ENCODE measurements at regions not wholly inside any gene's neighbourhood (a gene's known extent, or its start where the extent isn't known, plus 50 kb on each side); places are given as distances from the start of the nearest gene placed in this dataset.
"Not testable (repeated sequence)": the region's sequence is repeated elsewhere in the genome, so short reads cannot be mapped to it uniquely, and the experiment has no call there.

DNA sequence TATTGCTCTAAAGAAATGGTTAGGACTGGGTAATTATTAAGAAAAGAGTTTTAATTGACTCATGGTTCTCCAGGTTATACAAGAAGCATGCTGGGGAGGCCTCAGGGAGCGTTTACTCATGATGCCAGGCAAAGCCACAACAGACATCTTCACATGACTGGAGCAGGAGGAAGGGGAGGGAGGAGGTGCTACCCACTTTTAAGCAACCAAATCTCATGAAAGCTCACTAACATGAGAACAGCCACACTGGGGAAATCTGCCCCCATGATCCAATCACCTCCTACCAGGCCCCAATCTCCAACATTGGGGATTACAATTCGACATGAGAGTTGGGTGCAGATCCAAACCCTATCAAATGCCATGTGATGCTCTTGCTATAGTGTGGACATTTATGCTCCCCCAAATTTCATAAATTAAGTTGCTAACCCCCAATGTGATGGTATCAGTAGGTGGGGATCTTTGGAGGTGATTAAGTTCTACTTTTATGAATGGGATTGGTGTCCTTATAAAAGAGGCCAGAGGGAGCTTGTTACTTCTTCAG lies 773.6 kb upstream of the CDH10 start:
- ChIA-PET CTCF (no interaction called here), POLR2A (no interaction called here)
- Histone ChIP-seq H3K4me1 (ENCODE audit: control insufficient read depth in 1 of 2, extremely low read depth in 1 of 2, insufficient read depth in 2 of 2, low read length in 2 of 2) (no peaks in the 10 kb centered on the region), H3K36me3 (ENCODE audit: control insufficient read depth in 2 of 2, extremely low read depth in 1 of 2, insufficient read depth in 1 of 2, low read length in 1 of 2) (no peaks in the 10 kb centered on the region), H3K9me3 (no peaks in the 10 kb centered on the region), H3K27ac (ENCODE audit: low read length) (no peak overlapping the region), H3K4me3 (ENCODE audit: control insufficient read depth in 1 of 2, extremely low read depth in 1 of 2, low read length in 1 of 2) (no peak overlapping the region), H3K27me3 (replicated peaks in 1 of 2; ENCODE audit: control insufficient read depth in 2 of 2, extremely low read depth in 1 of 2, insufficient read depth in 2 of 2, low read length in 1 of 2) (no peaks in the 10 kb centered on the region)
- no peak overlapping the region for H3K4me3 Mint-ChIP-seq
- no peaks in the 10 kb centered on the region for H3K4me1 Mint-ChIP-seq
- H3K9me3 Mint-ChIP-seq, result peaks cover 0 to 18% (median 12%) of the 10 kb centered on the region in 3 donors
- WGBS (ENCODE audit: insufficient coverage), result no CpG with 5 or more reads among the region's 2 CpGs
- ATAC-seq (replicated peaks in 1 of 4) (no peak), DNase-seq (no peak)
- H3K27ac Mint-ChIP-seq, result no peak overlapping the region
- H3K27me3 Mint-ChIP-seq, result no peaks in the 10 kb centered on the region
- H3K36me3 Mint-ChIP-seq, result no peaks in the 10 kb centered on the region

GRCh38 chr5:25416960-25417359 lies 772.2 kb upstream of the CDH10 start:
- ATAC-seq (replicated peaks in 1 of 4) (no peak), DNase-seq (no peak)
- Mint-ChIP-seq H3K4me1 (no peaks in the 10 kb centered on the region), H3K36me3 (no peaks in the 10 kb centered on the region), H3K9me3 (peaks cover 0 to 26% (median 17%) of the 10 kb centered on the region in 3 donors), H3K4me3 (no peak overlapping the region), H3K27me3 (no peaks in the 10 kb centered on the region), H3K27ac (no peak overlapping the region)
- no peak overlapping the region for H3K27ac ChIP-seq (ENCODE audit: low read length)
- H3K4me3 ChIP-seq (ENCODE audit: control insufficient read depth in 1 of 2, extremely low read depth in 1 of 2, low read length in 1 of 2), result no peak overlapping the region
- H3K4me1 ChIP-seq (ENCODE audit: control insufficient read depth in 1 of 2, extremely low read depth in 1 of 2, insufficient read depth in 2 of 2, low read length in 2 of 2), result no peaks in the 10 kb centered on the region
- POLR2A ChIA-PET, result no interaction called here
- 95% methylated on average over 3 of the region's 4 CpGs for WGBS (ENCODE audit: insufficient coverage)
- H3K27me3 ChIP-seq (replicated peaks in 1 of 2; ENCODE audit: control insufficient read depth in 2 of 2, extremely low read depth in 1 of 2, insufficient read depth in 2 of 2, low read length in 1 of 2), result no peaks in the 10 kb centered on the region
- no peaks in the 10 kb centered on the region for H3K9me3 ChIP-seq
- H3K36me3 ChIP-seq (ENCODE audit: control insufficient read depth in 2 of 2, extremely low read depth in 1 of 2, insufficient read depth in 1 of 2, low read length in 1 of 2), result no peaks in the 10 kb centered on the region
- CTCF ChIA-PET, result no interaction called here

DNA sequence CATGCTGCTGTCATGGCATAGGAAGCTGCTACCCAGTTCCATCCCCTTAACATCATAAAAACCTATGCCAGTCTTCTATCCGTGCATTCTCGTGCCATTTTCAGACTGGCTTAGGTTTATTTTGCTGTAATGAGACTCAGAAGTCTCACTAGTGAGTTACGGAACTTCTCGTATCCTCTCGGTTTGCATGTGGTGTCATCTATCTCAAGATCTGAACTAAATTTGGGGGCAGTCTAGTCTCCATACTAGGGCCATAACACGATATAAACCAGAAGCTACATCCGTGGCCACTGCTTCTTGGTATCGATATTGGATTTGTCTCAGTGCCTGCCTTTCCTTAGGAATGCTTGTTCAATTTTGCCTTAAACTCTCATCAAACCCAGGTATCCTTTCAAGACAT lies 771.2 kb upstream of the CDH10 start:
- ATAC-seq (replicated peaks in 1 of 4), result no peak
- Histone ChIP-seq H3K27me3 (replicated peaks in 1 of 2; ENCODE audit: control insufficient read depth in 2 of 2, extremely low read depth in 1 of 2, insufficient read depth in 2 of 2, low read length in 1 of 2) (no peaks in the 10 kb centered on the region), H3K4me3 (ENCODE audit: control insufficient read depth in 1 of 2, extremely low read depth in 1 of 2, low read length in 1 of 2) (no peak overlapping the region), H3K9me3 (no peaks in the 10 kb centered on the region), H3K4me1 (ENCODE audit: control insufficient read depth in 1 of 2, extremely low read depth in 1 of 2, insufficient read depth in 2 of 2, low read length in 2 of 2) (no peaks in the 10 kb centered on the region), H3K36me3 (ENCODE audit: control insufficient read depth in 2 of 2, extremely low read depth in 1 of 2, insufficient read depth in 1 of 2, low read length in 1 of 2) (no peaks in the 10 kb centered on the region), H3K27ac (ENCODE audit: low read length) (no peak overlapping the region)
- DNase-seq, result no peak
- no peak overlapping the region for H3K27ac Mint-ChIP-seq
- H3K36me3 Mint-ChIP-seq, result no peaks in the 10 kb centered on the region
- POLR2A ChIA-PET, result no interaction called here
- no peaks in the 10 kb centered on the region for H3K4me1 Mint-ChIP-seq
- CTCF ChIA-PET, result interaction anchor here in 1 of 2 donors (1.0 kb wide), 1 partner anchor 13 kb away, joined by 3 read pairs; no protein-coding TSS in a partner anchor
- 87% methylated on average over 5 of the region's 8 CpGs for WGBS (ENCODE audit: insufficient coverage)
- H3K27me3 Mint-ChIP-seq, result no peaks in the 10 kb centered on the region
- no peak overlapping the region for H3K4me3 Mint-ChIP-seq
- H3K9me3 Mint-ChIP-seq, result peaks cover 5 to 28% (median 24%) of the 10 kb centered on the region in 3 donors

DNA sequence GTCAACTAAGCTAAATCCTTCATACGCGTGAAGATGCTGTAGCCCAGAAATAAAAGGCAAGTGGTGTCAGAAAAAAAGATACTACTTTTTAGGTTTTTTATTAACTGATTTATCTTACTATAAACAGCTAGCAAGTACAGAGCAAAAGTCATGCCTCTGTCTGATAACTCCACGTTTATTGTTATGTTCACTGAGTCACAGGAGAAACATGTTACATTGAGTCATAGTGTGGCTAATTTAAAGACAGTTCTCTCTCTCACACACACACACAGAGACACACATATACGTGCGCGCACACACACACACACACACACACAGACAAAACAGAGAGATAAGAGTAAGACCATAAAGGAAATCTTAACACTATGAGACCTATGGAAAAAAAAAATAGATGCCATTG lies 770.0 kb upstream of the CDH10 start:
- Mint-ChIP-seq H3K36me3 (no peaks in the 10 kb centered on the region), H3K27me3 (no peaks in the 10 kb centered on the region), H3K9me3 (peaks cover 5 to 26% (median 26%) of the 10 kb centered on the region in 3 donors), H3K4me3 (no peak overlapping the region), H3K27ac (no peak overlapping the region), H3K4me1 (no peaks in the 10 kb centered on the region)
- POLR2A ChIA-PET, result no interaction called here
- Histone ChIP-seq H3K36me3 (ENCODE audit: control insufficient read depth in 2 of 2, extremely low read depth in 1 of 2, insufficient read depth in 1 of 2, low read length in 1 of 2) (no peaks in the 10 kb centered on the region), H3K27ac (ENCODE audit: low read length) (no peak overlapping the region), H3K27me3 (replicated peaks in 1 of 2; ENCODE audit: control insufficient read depth in 2 of 2, extremely low read depth in 1 of 2, insufficient read depth in 2 of 2, low read length in 1 of 2) (no peaks in the 10 kb centered on the region), H3K9me3 (no peaks in the 10 kb centered on the region), H3K4me3 (ENCODE audit: control insufficient read depth in 1 of 2, extremely low read depth in 1 of 2, low read length in 1 of 2) (no peak overlapping the region), H3K4me1 (ENCODE audit: control insufficient read depth in 1 of 2, extremely low read depth in 1 of 2, insufficient read depth in 2 of 2, low read length in 2 of 2) (no peaks in the 10 kb centered on the region)
- WGBS (ENCODE audit: insufficient coverage), result no CpG with 5 or more reads among the region's 6 CpGs
- CTCF ChIA-PET, result no interaction called here
- DNase-seq (no peak), ATAC-seq (replicated peaks in 1 of 4) (no peak)

DNA sequence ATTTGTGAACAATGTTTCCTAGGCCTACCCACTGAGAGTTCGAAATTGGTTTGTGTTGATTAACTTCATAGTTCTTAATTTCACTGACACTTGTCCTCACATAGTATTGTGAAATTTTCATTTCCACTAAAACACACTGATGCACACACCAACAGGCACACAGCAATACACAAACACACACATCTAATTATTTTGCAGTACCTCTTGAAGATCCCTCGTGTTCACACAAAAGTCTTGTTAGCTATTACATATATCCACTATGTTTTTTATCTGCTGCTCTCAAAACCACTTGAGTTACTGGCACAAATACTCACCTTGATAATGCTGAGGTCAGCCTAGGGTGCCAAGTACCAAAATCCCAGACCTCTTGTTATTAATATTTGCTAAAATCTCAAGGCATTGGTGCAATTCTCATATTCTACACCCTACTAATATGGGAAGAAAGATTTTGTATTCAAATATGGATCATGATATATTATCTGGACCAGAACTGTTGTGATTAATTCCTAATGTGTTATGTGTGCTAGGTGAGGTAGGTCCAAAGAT lies 767.4 kb upstream of the CDH10 start:
- Histone ChIP-seq H3K36me3 (ENCODE audit: control insufficient read depth in 2 of 2, extremely low read depth in 1 of 2, insufficient read depth in 1 of 2, low read length in 1 of 2) (no peaks in the 10 kb centered on the region), H3K27ac (ENCODE audit: low read length) (no peak overlapping the region), H3K4me3 (ENCODE audit: control insufficient read depth in 1 of 2, extremely low read depth in 1 of 2, low read length in 1 of 2) (no peak overlapping the region), H3K9me3 (peaks cover 2% of the 10 kb centered on the region), H3K4me1 (ENCODE audit: control insufficient read depth in 1 of 2, extremely low read depth in 1 of 2, insufficient read depth in 2 of 2, low read length in 2 of 2) (no peaks in the 10 kb centered on the region), H3K27me3 (replicated peaks in 1 of 2; ENCODE audit: control insufficient read depth in 2 of 2, extremely low read depth in 1 of 2, insufficient read depth in 2 of 2, low read length in 1 of 2) (no peaks in the 10 kb centered on the region)
- H3K9me3 Mint-ChIP-seq, result peaks cover 11 to 41% (median 34%) of the 10 kb centered on the region in 3 donors
- no peaks in the 10 kb centered on the region for H3K27me3 Mint-ChIP-seq
- ChIA-PET POLR2A (no interaction called here), CTCF (no interaction called here)
- no peak for ATAC-seq (replicated peaks in 1 of 4)
- H3K4me3 Mint-ChIP-seq, result no peak overlapping the region
- H3K36me3 Mint-ChIP-seq, result no peaks in the 10 kb centered on the region
- no peak for DNase-seq
- WGBS (ENCODE audit: insufficient coverage), result 44% methylated on average over 1 of the region's 2 CpGs
- H3K4me1 Mint-ChIP-seq, result no peaks in the 10 kb centered on the region
- no peak overlapping the region for H3K27ac Mint-ChIP-seq

- H3K27ac ChIP-seq (ENCODE audit: low read length); H3K4me1 Mint-ChIP-seq; H3K27ac Mint-ChIP-seq; H3K36me3 Mint-ChIP-seq; CTCF ChIA-PET; H3K4me1 ChIP-seq (ENCODE audit: control insufficient read depth in 1 of 2, extremely low read depth in 1 of 2, insufficient read depth in 2 of 2, low read length in 2 of 2); H3K36me3 ChIP-seq (ENCODE audit: control insufficient read depth in 2 of 2, extremely low read depth in 1 of 2, insufficient read depth in 1 of 2, low read length in 1 of 2); H3K27me3 ChIP-seq (replicated peaks in 1 of 2; ENCODE audit: control insufficient read depth in 2 of 2, extremely low read depth in 1 of 2, insufficient read depth in 2 of 2, low read length in 1 of 2); ATAC-seq (replicated peaks in 1 of 4); DNase-seq; H3K9me3 ChIP-seq; H3K4me3 Mint-ChIP-seq; H3K27me3 Mint-ChIP-seq; H3K4me3 ChIP-seq (ENCODE audit: control insufficient read depth in 1 of 2, extremely low read depth in 1 of 2, low read length in 1 of 2): not testable (repeated sequence)
- peaks cover 14 to 43% (median 30%) of the 10 kb centered on the region in 3 donors for H3K9me3 Mint-ChIP-seq
- POLR2A ChIA-PET, result interaction anchor here in 1 of 2 donors (0.7 kb wide), 1 partner anchor 1298 kb away, joined by 3 read pairs; no protein-coding TSS in a partner anchor
- WGBS (ENCODE audit: insufficient coverage), result no CpG with 5 or more reads among the region's 6 CpGs
Measured at GRCh38 chr5:25407365-25407764, 762.6 kb upstream of the CDH10 start.

DNA sequence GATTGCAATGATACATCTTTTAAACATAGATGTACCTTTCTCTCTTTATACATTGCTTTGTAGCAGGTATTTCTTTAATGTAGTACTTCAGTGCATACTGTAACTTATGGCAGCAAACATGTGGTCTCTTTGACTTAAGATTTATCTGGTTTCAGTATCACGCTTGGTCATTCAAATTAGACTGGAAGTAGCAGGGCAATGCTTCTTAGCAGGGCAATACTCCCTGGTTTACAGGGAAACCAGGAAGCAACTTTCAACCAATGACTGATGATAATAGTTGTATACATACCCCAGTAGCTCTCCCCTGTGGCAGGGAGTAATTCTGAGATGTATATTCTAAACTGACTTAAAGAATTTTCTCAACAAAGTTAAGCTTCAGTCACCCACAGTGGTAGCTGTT lies 761.1 kb upstream of the CDH10 start:
- no peak overlapping the region for H3K4me3 ChIP-seq (ENCODE audit: control insufficient read depth in 1 of 2, extremely low read depth in 1 of 2, low read length in 1 of 2)
- no peaks in the 10 kb centered on the region for H3K4me1 ChIP-seq (ENCODE audit: control insufficient read depth in 1 of 2, extremely low read depth in 1 of 2, insufficient read depth in 2 of 2, low read length in 2 of 2)
- Mint-ChIP-seq H3K27ac (no peak overlapping the region), H3K9me3 (peaks cover 9 to 39% (median 31%) of the 10 kb centered on the region in 3 donors), H3K4me3 (no peak overlapping the region), H3K27me3 (no peaks in the 10 kb centered on the region), H3K36me3 (no peaks in the 10 kb centered on the region), H3K4me1 (no peaks in the 10 kb centered on the region)
- WGBS (ENCODE audit: insufficient coverage), result 80% methylated on average over 1 of the region's 1 CpG
- H3K27me3 ChIP-seq (replicated peaks in 1 of 2; ENCODE audit: control insufficient read depth in 2 of 2, extremely low read depth in 1 of 2, insufficient read depth in 2 of 2, low read length in 1 of 2), result no peaks in the 10 kb centered on the region
- POLR2A ChIA-PET, result no interaction called here
- H3K9me3 ChIP-seq, result peaks cover 2% of the 10 kb centered on the region
- ATAC-seq (replicated peaks in 1 of 4) (no peak), DNase-seq (no peak)
- H3K36me3 ChIP-seq (ENCODE audit: control insufficient read depth in 2 of 2, extremely low read depth in 1 of 2, insufficient read depth in 1 of 2, low read length in 1 of 2), result no peaks in the 10 kb centered on the region
- H3K27ac ChIP-seq (ENCODE audit: low read length), result no peak overlapping the region
- CTCF ChIA-PET, result no interaction called here
